Osteocyte (in vitro differentiated cells): ENCODE measurements at regions not wholly inside any gene's neighbourhood (a gene's known extent, or its start where the extent isn't known, plus 50 kb on each side); places are given as distances from the start of the nearest gene placed in this dataset.

Source experiments
- DNase-seq: peaks from one replicate; pipeline ENCODE4 v3.0.0; 2021; ENCODE audit warnings: mixed read lengths; ENCODE audit not compliant: unreplicated experiment; ENCODE audit errors: extremely low spot score
- H3K27ac Mint-ChIP-seq: one replicate; pipeline ENCODE4 v1.8.0; 2021; ENCODE audit warnings: mild to moderate bottlenecking, mixed read lengths; ENCODE audit not compliant: unreplicated experiment
- H3K27me3 Mint-ChIP-seq: one replicate; pipeline ENCODE4 v1.8.0; 2021; ENCODE audit warnings: mixed read lengths; ENCODE audit not compliant: unreplicated experiment
- H3K36me3 Mint-ChIP-seq: one replicate; pipeline ENCODE4 v1.8.0; 2021; ENCODE audit warnings: mixed read lengths; ENCODE audit not compliant: unreplicated experiment
- H3K4me1 Mint-ChIP-seq: one replicate; pipeline ENCODE4 v1.8.0; 2021; ENCODE audit warnings: mixed read lengths; ENCODE audit not compliant: unreplicated experiment
- H3K4me3 Mint-ChIP-seq: one replicate; pipeline ENCODE4 v1.8.0; 2021; ENCODE audit warnings: mild to moderate bottlenecking, moderate library complexity, mixed read lengths; ENCODE audit not compliant: unreplicated experiment
- H3K9me3 Mint-ChIP-seq: one replicate; pipeline ENCODE4 v1.8.0; 2021; ENCODE audit warnings: mixed read lengths; ENCODE audit not compliant: unreplicated experiment
- CTCF ChIP-seq: fragments of 200-600 bp; sonication (generic); IDR thresholded peaks from 2 replicates; pipeline ENCODE4 v1.5.0; 2021; ENCODE audit warnings: antibody characterized with exemption, mild to moderate bottlenecking, moderate library complexity

- DNase-seq, result no peak
- Mint-ChIP-seq H3K27me3 (peaks cover 41% of the 10 kb centered on the region), H3K36me3 (no peaks in the 10 kb centered on the region), H3K9me3 (peaks cover 11% of the 10 kb centered on the region), H3K4me1 (peaks cover 34% of the 10 kb centered on the region), H3K4me3 (no peak overlapping the region), H3K27ac (peak overlapping the region; percentile 20)
- no peak for TF ChIP-seq CTCF
These were observed 64.1 kb upstream of the TSPAN11 start for GRCh38 chr12:30862486-30862885.

- Mint-ChIP-seq H3K9me3 (no peaks in the 10 kb centered on the region), H3K27me3 (peaks cover 35% of the 10 kb centered on the region), H3K27ac (no peak overlapping the region), H3K36me3 (no peaks in the 10 kb centered on the region), H3K4me1 (peaks cover 29% of the 10 kb centered on the region), H3K4me3 (no peak overlapping the region)
- no peak for TF ChIP-seq CTCF
- DNase-seq, result no peak
These were observed 67.3 kb upstream of the TSPAN11 start for GRCh38 chr12:30859226-30859625.

GRCh38 chr12:30858471-30858870, 68.1 kb upstream of the TSPAN11 start:
- TF ChIP-seq CTCF, result no peak
- Mint-ChIP-seq H3K27ac (no peak overlapping the region), H3K4me3 (no peak overlapping the region), H3K9me3 (no peaks in the 10 kb centered on the region), H3K27me3 (peaks cover 31% of the 10 kb centered on the region), H3K4me1 (peaks cover 23% of the 10 kb centered on the region), H3K36me3 (no peaks in the 10 kb centered on the region)
- DNase-seq, result no peak

GRCh38 chr12:30853561-30854133, 72.9 kb upstream of the TSPAN11 start:
- no peak for DNase-seq
- Mint-ChIP-seq H3K4me3 (no peak overlapping the region), H3K36me3 (no peaks in the 10 kb centered on the region), H3K27ac (no peak overlapping the region), H3K9me3 (no peaks in the 10 kb centered on the region), H3K27me3 (peaks cover 37% of the 10 kb centered on the region), H3K4me1 (peaks cover 9% of the 10 kb centered on the region)
- TF ChIP-seq CTCF, result no peak

GRCh38 chr12:30850684-30851083, 75.9 kb upstream of the TSPAN11 start:
- Mint-ChIP-seq H3K27ac (no peak overlapping the region), H3K9me3 (no peaks in the 10 kb centered on the region), H3K4me1 (peaks cover 9% of the 10 kb centered on the region), H3K27me3 (peaks cover 43% of the 10 kb centered on the region), H3K36me3 (no peaks in the 10 kb centered on the region), H3K4me3 (no peak overlapping the region)
- no peak for DNase-seq
- no peak for TF ChIP-seq CTCF
